T-helper 1 cell (primary cell): ENCODE measurements at regions not wholly inside any gene's neighbourhood (a gene's known extent, or its start where the extent isn't known, plus 50 kb on each side); places are given as distances from the start of the nearest gene placed in this dataset.
A peak's percentile ranks its signal among the peaks of the same experiment; 100 is the strongest.

Source experiments
- DNase-seq, 5 donors: peaks; one replicate each; pipeline ENCODE4 v3.0.0-alpha.2; 2012 to 2020

DNA sequence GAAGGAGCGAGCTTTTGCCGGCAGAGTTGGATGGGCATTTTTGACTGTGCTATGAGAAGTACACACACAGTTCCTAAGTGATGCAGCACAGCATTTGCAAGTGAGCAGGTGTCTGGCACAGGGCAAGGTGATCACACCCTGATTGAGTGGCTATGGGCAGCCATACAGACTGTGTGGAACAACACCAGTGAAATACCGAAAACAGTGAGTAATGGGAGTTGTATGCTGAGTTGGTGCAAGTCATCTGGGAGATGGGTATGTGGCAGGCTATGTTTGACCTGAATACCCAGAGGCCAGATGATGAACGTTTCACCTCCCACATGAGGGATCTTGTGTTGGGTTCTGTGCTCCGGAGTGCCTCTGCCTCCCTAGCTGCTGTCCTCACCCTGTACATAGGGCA is 53.5 kb upstream of the TIPARP start:
- DNase-seq = no peak

DNA sequence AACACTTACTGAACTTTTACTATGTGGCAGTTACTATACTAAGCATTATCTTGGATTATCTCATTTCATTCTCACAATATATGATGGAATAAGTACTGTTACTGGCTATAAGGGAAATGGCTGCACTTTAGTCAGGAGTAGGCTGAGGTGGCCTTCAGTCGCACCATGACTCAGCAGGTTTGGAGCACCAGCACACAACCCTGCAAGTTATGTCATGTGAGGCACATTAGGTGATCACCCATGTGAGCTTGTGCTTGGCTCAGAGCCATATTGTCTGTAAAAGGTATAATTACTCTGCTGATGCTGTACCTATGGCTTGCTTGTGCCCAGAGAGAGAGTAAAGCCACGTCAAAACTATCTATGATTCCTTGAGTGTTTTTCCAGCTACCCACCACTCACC is 54.1 kb upstream of the TIPARP start:
- DNase-seq = no peak

- DNase-seq = no peak
These were observed 55.0 kb upstream of the TIPARP start for GRCh38 chr3:156619376-156619775.

- DNase-seq = no peak
These were observed 56.6 kb upstream of the TIPARP start for GRCh38 chr3:156617781-156618180.

GRCh38 chr3:156617145-156617544 is 57.2 kb upstream of the TIPARP start:
- DNase-seq = no peak

- DNase-seq = no peak
These were observed 58.7 kb upstream of the TIPARP start for GRCh38 chr3:156615592-156616173.

DNA sequence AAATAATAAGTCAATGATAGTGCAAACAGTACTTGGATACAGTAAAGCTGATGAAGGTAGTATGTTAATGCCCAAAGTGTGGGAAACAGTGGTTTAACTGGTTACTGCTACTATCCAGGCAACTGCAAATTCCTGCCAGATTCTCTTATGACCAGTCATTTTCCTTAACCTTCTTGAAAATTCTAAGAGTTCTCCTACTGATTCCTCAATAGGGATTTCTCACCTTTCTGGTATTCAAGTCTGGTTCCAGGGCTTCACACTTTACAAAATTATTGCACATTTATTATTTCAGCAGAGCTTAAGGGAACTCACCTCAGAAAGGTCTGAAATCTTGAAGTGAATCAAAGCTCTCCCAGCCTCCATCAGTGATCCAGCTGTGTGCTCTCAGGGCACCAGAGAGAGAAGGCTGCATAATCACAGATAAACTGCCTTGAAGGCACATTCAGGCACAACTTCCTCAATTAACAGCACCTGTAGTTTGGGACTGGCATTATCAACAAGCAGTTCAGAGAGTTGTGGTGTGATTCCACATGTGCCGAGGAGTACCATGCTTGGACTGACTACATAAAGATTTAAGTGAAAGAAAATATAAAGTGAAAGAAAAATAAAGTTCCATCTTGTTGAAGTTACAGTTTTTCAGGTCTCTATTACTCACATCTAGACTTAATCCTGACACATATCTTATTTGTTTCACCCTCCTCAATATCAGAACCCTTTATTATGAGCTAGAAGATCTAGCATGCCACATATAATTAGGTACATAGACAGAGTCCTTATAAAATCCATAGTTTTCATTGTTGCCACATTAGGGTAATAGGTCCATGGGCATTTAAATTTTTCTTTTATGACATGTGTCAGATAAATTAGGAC is 59.5 kb upstream of the TIPARP start:
- no peak for DNase-seq

- DNase-seq = no peak
These were observed 58.0 kb upstream of the SSR3 start for GRCh38 chr3:156612903-156613302.

DNA sequence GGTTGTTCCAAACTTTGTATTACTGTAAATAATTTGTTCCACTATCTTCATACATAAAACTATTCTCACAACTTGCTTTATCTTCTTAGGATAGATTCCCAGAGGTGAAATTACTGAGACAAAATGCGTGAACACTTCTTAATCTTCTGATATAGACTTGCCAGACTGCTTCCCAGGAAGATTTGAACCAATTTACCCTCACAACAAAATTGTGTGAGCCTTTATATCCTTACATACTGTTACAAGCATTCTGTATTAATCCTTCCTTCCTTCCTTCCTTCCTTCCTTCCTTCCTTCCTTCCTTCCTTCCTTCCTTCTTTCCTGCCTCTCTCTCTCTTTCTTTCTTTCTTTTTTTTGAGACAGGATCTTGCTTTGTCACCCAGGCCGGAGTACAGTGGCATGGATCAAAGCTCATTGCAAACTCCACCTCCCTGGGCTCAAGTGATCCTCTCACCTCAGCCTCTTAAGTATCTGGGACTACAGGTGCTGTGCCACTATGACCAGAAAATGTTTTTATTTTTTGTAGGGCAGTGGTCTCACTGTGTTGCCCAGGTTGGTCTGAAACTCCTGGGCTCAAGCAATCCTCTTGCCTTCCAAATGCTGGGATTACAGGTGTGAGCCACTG is 57.1 kb upstream of the SSR3 start:
- DNase-seq = no peak

DNA sequence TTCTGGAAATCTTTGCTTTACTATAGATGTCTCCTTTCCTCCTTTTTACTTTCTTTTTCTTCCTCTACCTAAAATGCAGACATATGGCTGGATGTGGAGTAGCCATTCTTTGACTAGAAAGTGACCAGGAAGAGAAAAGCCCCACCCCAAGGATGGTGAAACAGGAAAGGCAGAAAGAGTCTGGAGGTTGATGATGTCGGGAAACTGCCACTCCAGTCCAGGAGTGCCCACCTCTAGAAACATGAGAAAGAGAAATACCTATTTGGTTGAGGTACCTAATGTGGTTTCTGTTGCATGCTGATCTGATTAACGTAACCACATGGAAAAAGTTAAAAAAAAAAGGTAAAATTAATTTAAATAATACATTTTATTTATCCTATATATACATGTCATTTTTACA is 55.2 kb upstream of the SSR3 start:
- DNase-seq = no peak

DNA sequence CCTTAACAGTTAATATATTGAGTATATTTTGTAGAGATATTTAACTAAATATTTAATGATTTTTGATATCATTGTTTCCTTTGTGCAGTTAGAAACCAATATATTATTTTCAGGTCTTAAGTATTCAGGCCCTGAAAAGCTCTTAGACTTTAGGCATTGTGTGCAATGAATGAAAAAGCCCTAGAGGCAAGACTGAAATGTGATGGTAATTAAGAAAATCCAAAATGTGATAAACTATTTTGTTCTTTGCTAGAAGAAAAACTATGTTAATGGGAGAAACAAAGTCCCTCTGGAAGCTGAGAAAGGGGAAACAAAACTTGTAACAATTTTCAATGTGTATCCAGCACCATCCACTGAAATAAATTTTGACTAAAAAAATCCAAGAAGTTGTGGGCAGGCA is 54.6 kb upstream of the SSR3 start:
- no peak for DNase-seq

DNA sequence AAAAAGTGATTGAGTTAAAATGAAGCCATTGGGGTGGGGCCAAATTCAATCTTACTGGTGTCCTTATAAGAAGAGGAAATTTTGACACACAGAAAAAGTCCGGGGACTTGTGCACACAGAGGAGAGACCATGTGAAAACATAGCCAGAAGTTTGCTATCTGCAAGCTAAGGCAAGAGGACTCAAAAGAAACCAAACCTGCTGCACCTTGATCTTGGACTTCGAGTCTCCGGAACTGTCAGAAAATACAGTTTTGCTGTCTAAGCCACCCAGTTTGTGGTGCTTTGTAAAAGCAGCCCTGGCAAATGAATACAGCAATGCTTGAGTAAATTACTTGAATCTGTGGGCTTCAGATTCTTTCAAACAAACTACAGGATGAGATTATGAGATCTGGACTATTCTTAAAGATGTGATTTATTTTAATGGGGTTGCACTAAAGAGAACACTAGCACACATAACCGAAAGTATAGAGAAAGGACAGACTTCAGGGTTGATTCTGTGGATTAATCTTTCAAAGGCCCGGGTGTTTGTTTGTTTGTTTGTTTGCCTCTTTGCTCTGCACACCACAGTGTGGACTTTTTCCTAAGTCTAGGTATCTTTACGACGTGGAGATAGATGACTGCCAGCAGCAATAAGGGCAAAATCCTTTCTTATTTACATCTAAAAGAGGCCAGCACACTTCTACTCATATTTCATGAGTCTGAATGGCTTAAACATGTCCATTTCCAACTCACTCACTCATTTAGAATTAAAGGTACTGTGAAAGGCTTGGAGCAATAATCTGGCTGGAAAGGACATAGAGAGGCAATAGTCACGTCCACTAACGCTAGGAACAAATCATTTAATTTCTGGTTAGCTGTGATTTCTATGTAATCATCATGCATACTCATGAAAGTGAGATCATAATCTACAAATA is 53.9 kb upstream of the SSR3 start:
- DNase-seq = no peak

DNA sequence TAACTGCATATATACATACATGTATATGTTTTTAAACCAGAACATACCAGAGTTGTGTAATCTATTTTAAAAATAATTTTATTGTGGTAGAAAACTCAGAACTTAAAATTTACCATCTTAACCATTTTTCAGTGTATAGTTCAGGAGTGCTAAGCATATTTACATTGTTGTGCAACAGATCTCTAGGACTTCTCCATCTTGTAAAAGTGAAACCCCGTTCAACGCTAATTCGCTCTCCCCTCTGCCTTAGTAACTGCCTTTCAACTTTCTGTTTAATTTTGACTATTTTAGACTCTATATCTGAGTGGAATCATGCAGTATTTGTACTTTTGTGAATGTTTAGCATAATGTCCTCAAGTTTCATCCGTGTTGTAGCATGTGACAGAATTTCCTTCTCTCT is 51.8 kb upstream of the SSR3 start:
- DNase-seq = peak in 1 of 5 donors; percentile 36

DNA sequence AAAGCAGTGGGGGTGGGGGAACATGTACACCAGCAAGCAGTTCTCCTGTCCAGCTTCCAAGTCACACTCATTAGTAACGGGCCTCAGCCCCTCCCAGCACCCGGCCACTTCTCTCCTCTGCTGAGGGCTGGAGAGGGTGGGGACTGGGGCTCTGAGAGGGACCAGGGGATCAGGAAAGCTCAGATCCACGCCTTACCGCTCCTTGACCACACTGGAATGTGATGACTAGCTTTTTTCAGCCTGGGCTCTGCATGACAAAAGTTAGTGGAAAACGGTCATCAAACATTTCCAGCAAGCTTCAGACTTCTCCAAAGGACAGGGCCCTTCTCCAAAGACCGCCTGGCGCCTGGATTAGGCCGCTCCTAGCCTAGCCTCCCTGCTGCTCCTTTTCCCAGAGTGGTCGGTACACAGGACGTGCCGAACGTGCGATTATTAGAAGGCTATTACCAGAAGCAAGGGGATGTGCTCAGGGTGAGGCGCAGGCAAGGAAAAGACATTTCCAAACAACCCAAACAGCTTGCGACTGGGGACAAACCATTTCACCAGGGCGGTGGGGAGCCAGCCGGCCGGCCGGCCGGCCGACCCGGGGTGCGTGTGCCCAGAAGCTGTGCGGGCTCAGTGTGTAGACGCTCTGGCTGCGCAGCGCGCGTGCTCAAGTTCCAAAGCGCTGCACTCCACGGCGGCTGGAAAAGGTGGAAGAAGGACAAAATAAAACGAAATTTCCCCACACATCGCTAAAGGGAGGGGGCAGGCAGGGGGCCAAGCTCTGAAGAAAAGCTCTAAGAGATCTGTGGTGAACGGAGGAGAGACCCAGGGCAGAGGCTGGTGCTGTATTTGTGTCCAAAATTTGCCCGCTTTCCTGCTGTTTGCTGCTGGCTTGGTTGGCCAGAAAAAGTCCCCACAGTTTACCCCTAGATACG is 51.0 kb upstream of the SSR3 start:
- DNase-seq = peak in 1 of 5 donors; percentile 8

GRCh38 chr3:156604642-156605144 is 49.8 kb upstream of the SSR3 start:
- DNase-seq = no peak
